ENCODE measurements at regions not wholly inside any gene's neighbourhood (a gene's known extent, or its start where the extent isn't known, plus 50 kb on each side); places are given as distances from the start of the nearest gene placed in this dataset.

DNA sequence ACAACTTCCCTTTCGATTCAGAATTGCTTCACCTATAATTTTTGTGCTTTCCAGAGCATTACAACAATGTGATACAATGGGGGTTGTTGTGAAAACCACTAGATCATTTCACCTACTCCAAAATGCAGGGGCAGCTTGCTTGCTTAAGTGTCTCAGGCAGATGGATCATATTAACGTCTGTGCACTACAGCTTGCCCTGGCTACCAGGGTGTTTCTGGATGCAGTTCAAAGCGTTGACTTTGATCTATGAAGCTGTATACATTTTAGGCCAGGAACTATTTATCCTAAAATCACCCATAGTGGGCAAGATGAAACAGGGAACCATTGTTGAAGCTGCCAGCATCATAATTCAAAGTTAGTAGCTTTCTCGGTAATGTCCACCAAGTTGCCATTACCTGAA lies 339.5 kb upstream of the HSF2 start:
- TF ChIP-seq, protein P1, sequence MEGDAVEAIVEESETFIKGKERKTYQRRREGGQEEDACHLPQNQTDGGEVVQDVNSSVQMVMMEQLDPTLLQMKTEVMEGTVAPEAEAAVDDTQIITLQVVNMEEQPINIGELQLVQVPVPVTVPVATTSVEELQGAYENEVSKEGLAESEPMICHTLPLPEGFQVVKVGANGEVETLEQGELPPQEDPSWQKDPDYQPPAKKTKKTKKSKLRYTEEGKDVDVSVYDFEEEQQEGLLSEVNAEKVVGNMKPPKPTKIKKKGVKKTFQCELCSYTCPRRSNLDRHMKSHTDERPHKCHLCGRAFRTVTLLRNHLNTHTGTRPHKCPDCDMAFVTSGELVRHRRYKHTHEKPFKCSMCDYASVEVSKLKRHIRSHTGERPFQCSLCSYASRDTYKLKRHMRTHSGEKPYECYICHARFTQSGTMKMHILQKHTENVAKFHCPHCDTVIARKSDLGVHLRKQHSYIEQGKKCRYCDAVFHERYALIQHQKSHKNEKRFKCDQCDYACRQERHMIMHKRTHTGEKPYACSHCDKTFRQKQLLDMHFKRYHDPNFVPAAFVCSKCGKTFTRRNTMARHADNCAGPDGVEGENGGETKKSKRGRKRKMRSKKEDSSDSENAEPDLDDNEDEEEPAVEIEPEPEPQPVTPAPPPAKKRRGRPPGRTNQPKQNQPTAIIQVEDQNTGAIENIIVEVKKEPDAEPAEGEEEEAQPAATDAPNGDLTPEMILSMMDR (IDR thresholded peaks at IDR 0.05): no peak
- no peak for TF ChIP-seq ZFX (IDR thresholded peaks at IDR 0.05; ENCODE audit: borderline replicate concordance)
